Prostate gland (tissue), 2 donors: ENCODE measurements at regions not wholly inside any gene's neighbourhood (a gene's known extent, or its start where the extent isn't known, plus 50 kb on each side); places are given as distances from the start of the nearest gene placed in this dataset.

Experiments
- DNase-seq: peaks from one replicate; pipeline ENCODE4 v3.0.0-alpha.2; 2019; ENCODE audit warnings: low spot score
- H3K27ac ChIP-seq, 2 donors: fragments of 200-600 bp; sonication (generic); 2 replicates each; pipeline ENCODE4 v1.5.1; 2017 to 2019
- H3K27me3 ChIP-seq: fragments of 200-600 bp; sonication (generic); replicated peaks from 2 replicates; pipeline ENCODE4 v1.5.1; 2019; ENCODE audit not compliant: insufficient read depth
- H3K36me3 ChIP-seq, 2 donors: fragments of 200-600 bp; sonication (generic); 1 replicate in 1 of 2; 2 replicates in 1 of 2; pipeline versions ENCODE4 v1.5.1 to v1.8.1; 2017 to 2019
- H3K4me1 ChIP-seq: fragments of 200-600 bp; sonication (generic); replicated peaks from 2 replicates; pipeline ENCODE4 v1.5.1; 2019
- H3K4me3 ChIP-seq, 2 donors: fragments of 200-600 bp; sonication (generic); 2 replicates each; pipeline ENCODE4 v1.5.1; 2017 to 2019
- H3K9me3 ChIP-seq: fragments of 200-600 bp; sonication (generic); 2 replicates; pipeline ENCODE4 v1.5.1; 2017
- CTCF ChIP-seq, 4 experiments: fragments of 200-600 bp in 2 of 4; fragments of 450-650 bp in 2 of 4; sonication (generic) in 2 of 4; IDR thresholded peaks; 1 replicate in 3 of 4; 2 replicates in 1 of 4; pipeline ENCODE4 v1.5.1; 2016 to 2019; ENCODE audit warnings: antibody characterized with exemption in 4 of 4, mild to moderate bottlenecking in 2 of 4, moderate library complexity in 2 of 4
- POLR2A ChIP-seq: fragments of 450-650 bp; IDR thresholded peaks from one replicate; pipeline ENCODE4 v1.6.1; 2016; ENCODE audit warnings: antibody characterized with exemption, mild to moderate bottlenecking
- POLR2AphosphoS5 ChIP-seq: sonication (generic); formaldehyde crosslinking; IDR thresholded peaks from one replicate; pipeline ENCODE4 v1.6.1; 2017; ENCODE audit warnings: antibody characterized with exemption
- WGBS: methylation state at CpG from one replicate; pipeline ENCODE4 v1.1.5; 2018; 5-methylcytosine and 5-hydroxymethylcytosine counted together
- intact Hi-C: fragments of 100-400 bp; cut with DNase I; formaldehyde crosslinking; loops from one replicate; pipeline ENCODE4 v1.14.2; 2022

GRCh38 chr6:87832025-87832825 is 130.2 kb upstream of the AKIRIN2 start:
- peak in 3 of 4 experiments; percentile 30 to 51 (median 48) for TF ChIP-seq CTCF (IDR thresholded peaks at IDR 0.05)
- TF ChIP-seq POLR2A = no peak
- no peak for TF ChIP-seq POLR2AphosphoS5
- DNase-seq = no peak
- H3K9me3 ChIP-seq = no peaks in the 10 kb centered on the region
- H3K27me3 ChIP-seq = no peaks in the 10 kb centered on the region
- intact Hi-C loops = loop anchor here (10.0 kb wide), 1 partner anchor 1033 kb away; no protein-coding TSS in a partner anchor
- WGBS = under 1% methylated on average over 6 of the region's 6 CpGs
- peak overlapping the region; percentile 15 to 29 for H3K4me3 ChIP-seq
- peak overlapping the region in 1 of 2 donors; percentile 38 for H3K27ac ChIP-seq
- H3K4me1 ChIP-seq = no peaks in the 10 kb centered on the region
- no peaks in the 10 kb centered on the region for H3K36me3 ChIP-seq

GRCh38 chr6:87830907-87831306 is 128.9 kb upstream of the AKIRIN2 start:
- 76% methylated on average over 4 of the region's 4 CpGs for WGBS
- no peak for DNase-seq
- H3K9me3 ChIP-seq = no peaks in the 10 kb centered on the region
- TF ChIP-seq CTCF (IDR thresholded peaks at IDR 0.05) (no peak), POLR2A (no peak), POLR2AphosphoS5 (no peak)
- H3K4me3 ChIP-seq = no peak overlapping the region
- intact Hi-C loops = loop anchor here (10.0 kb wide), 1 partner anchor 1034 kb away; no protein-coding TSS in a partner anchor
- H3K27ac ChIP-seq = no peak overlapping the region
- no peaks in the 10 kb centered on the region for H3K27me3 ChIP-seq
- H3K36me3 ChIP-seq = no peaks in the 10 kb centered on the region
- H3K4me1 ChIP-seq = no peaks in the 10 kb centered on the region

GRCh38 chr6:87829622-87830121 is 127.6 kb upstream of the AKIRIN2 start:
- TF ChIP-seq CTCF (IDR thresholded peaks at IDR 0.05) = no peak
- no peak for TF ChIP-seq POLR2A
- no peak for TF ChIP-seq POLR2AphosphoS5
- no peaks in the 10 kb centered on the region for H3K9me3 ChIP-seq
- no peaks in the 10 kb centered on the region for H3K4me1 ChIP-seq
- H3K4me3 ChIP-seq = no peak overlapping the region
- no peaks in the 10 kb centered on the region for H3K36me3 ChIP-seq
- H3K27me3 ChIP-seq = no peaks in the 10 kb centered on the region
- H3K27ac ChIP-seq = no peak overlapping the region
- no peak for DNase-seq
- intact Hi-C loops = loop anchor here (10.0 kb wide), 1 partner anchor 1035 kb away; no protein-coding TSS in a partner anchor

- Histone ChIP-seq H3K4me1 (no peaks in the 10 kb centered on the region), H3K36me3 (no peaks in the 10 kb centered on the region), H3K9me3 (no peaks in the 10 kb centered on the region), H3K4me3 (no peak overlapping the region), H3K27ac (no peak overlapping the region), H3K27me3 (no peaks in the 10 kb centered on the region)
- WGBS = 85% methylated on average over 3 of the region's 3 CpGs
- DNase-seq = no peak
- no peak for TF ChIP-seq POLR2AphosphoS5
- TF ChIP-seq POLR2A = no peak
- no peak for TF ChIP-seq CTCF (IDR thresholded peaks at IDR 0.05)
- intact Hi-C loops = no loop called here
Observed at GRCh38 chr6:87828044-87828443, 126.0 kb upstream of the AKIRIN2 start.

GRCh38 chr6:87827346-87827745 is 125.3 kb upstream of the AKIRIN2 start:
- TF ChIP-seq CTCF (IDR thresholded peaks at IDR 0.05) = no peak
- TF ChIP-seq POLR2AphosphoS5 = no peak
- TF ChIP-seq POLR2A = no peak
- no peak overlapping the region for H3K4me3 ChIP-seq
- H3K36me3 ChIP-seq = no peaks in the 10 kb centered on the region
- no peak overlapping the region for H3K27ac ChIP-seq
- no peaks in the 10 kb centered on the region for H3K9me3 ChIP-seq
- no peaks in the 10 kb centered on the region for H3K27me3 ChIP-seq
- WGBS = 73% methylated on average over 6 of the region's 6 CpGs
- intact Hi-C loops = no loop called here
- no peaks in the 10 kb centered on the region for H3K4me1 ChIP-seq
- DNase-seq = no peak
